HL-60 (cell line): ENCODE measurements at regions not wholly inside any gene's neighbourhood (a gene's known extent, or its start where the extent isn't known, plus 50 kb on each side); places are given as distances from the start of the nearest gene placed in this dataset.

ENCODE experiments used
- CTCF ChIP-seq: IDR thresholded peaks from one replicate; pipeline ENCODE4 v1.5.1; 2011; ENCODE audit warnings: low read length, control low read depth, inconsistent platforms; ENCODE audit not compliant: insufficient read depth
- GABPA ChIP-seq: IDR thresholded peaks from 2 replicates; pipeline ENCODE4 v1.6.1; 2012; ENCODE audit warnings: low read depth
- POLR2AphosphoS5 ChIP-seq: IDR thresholded peaks from 2 replicates; pipeline ENCODE4 v1.6.1; 2012; ENCODE audit warnings: low read depth
- REST ChIP-seq: IDR thresholded peaks from 2 replicates; pipeline ENCODE4 v1.6.1; 2012; ENCODE audit warnings: low read depth; ENCODE audit not compliant: insufficient replicate concordance

DNA sequence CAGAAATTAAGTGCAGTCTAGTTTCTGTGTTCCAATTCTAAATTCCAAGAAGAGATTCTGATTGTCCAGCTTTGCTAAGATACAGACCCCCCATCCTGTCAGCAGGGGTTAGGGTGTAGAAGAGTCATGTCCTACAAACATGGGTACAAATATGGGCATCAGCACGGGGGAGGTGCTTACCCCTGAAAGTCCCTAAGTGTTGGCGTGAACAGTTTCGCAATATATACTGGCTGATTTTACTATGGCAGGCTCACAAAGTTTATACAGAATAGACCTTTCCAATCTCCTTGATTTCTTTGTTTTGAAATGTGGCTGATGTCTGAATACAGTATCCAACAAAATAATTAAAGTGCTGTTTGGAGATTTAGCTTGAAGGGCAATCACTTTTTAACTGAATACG lies 71.6 kb upstream of the PPM1H start:
- TF ChIP-seq CTCF (no peak), GABPA (no peak), POLR2AphosphoS5 (no peak), REST (no peak)
